Mesothelial cell of epicardium (in vitro differentiated cells): ENCODE measurements at regions not wholly inside any gene's neighbourhood (a gene's known extent, or its start where the extent isn't known, plus 50 kb on each side); places are given as distances from the start of the nearest gene placed in this dataset.
A peak's percentile ranks its signal among the peaks of the same experiment; 100 is the strongest.
"Not testable (repeated sequence)": the region's sequence is repeated elsewhere in the genome, so short reads cannot be mapped to it uniquely, and the experiment has no call there.

ENCODE experiments used
- DNase-seq, 2 experiments: peaks; one replicate each; pipeline ENCODE4 v3.0.0; 2021; ENCODE audit warnings: low spot score in 2 of 2; ENCODE audit not compliant: unreplicated experiment in 2 of 2
- H3K27ac Mint-ChIP-seq: 2 replicates; pipeline ENCODE4 v1.8.0; 2021; ENCODE audit warnings: mixed read lengths
- H3K27me3 Mint-ChIP-seq: 2 replicates; pipeline ENCODE4 v1.8.0; 2021; ENCODE audit warnings: low read depth, mixed read lengths
- H3K36me3 Mint-ChIP-seq: 2 replicates; pipeline ENCODE4 v1.8.0; 2021; ENCODE audit warnings: mixed read lengths
- H3K4me1 Mint-ChIP-seq: 2 replicates; pipeline ENCODE4 v1.8.0; 2021; ENCODE audit warnings: mixed read lengths
- H3K4me3 Mint-ChIP-seq: 2 replicates; pipeline ENCODE4 v1.8.0; 2021; ENCODE audit warnings: mild to moderate bottlenecking, moderate library complexity, mixed read lengths
- H3K9me3 Mint-ChIP-seq: 2 replicates; pipeline ENCODE4 v1.8.0; 2021; ENCODE audit warnings: mixed read lengths
- TF ChIP-seq, protein P1 (sequence below): fragments of 200-600 bp; sonication (generic); IDR thresholded peaks from one replicate; pipeline ENCODE4 v1.5.0; 2021; ENCODE audit warnings: antibody characterized with exemption; ENCODE audit not compliant: unreplicated experiment

GRCh38 chr4:112951362-112952312 is 97.8 kb upstream of the ANK2 start:
- Mint-ChIP-seq H3K4me1 (no peaks in the 10 kb centered on the region), H3K4me3 (no peak overlapping the region), H3K9me3 (no peaks in the 10 kb centered on the region), H3K36me3 (no peaks in the 10 kb centered on the region), H3K27ac (no peak overlapping the region), H3K27me3 (no peaks in the 10 kb centered on the region)
- no peak for DNase-seq
- TF ChIP-seq, protein P1, sequence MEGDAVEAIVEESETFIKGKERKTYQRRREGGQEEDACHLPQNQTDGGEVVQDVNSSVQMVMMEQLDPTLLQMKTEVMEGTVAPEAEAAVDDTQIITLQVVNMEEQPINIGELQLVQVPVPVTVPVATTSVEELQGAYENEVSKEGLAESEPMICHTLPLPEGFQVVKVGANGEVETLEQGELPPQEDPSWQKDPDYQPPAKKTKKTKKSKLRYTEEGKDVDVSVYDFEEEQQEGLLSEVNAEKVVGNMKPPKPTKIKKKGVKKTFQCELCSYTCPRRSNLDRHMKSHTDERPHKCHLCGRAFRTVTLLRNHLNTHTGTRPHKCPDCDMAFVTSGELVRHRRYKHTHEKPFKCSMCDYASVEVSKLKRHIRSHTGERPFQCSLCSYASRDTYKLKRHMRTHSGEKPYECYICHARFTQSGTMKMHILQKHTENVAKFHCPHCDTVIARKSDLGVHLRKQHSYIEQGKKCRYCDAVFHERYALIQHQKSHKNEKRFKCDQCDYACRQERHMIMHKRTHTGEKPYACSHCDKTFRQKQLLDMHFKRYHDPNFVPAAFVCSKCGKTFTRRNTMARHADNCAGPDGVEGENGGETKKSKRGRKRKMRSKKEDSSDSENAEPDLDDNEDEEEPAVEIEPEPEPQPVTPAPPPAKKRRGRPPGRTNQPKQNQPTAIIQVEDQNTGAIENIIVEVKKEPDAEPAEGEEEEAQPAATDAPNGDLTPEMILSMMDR: peak; percentile 77

- H3K27ac Mint-ChIP-seq: no peak overlapping the region
- no peaks in the 10 kb centered on the region for H3K4me1 Mint-ChIP-seq
- H3K9me3 Mint-ChIP-seq: no peaks in the 10 kb centered on the region
- H3K36me3 Mint-ChIP-seq: no peaks in the 10 kb centered on the region
- H3K4me3 Mint-ChIP-seq: no peak overlapping the region
- no peak for DNase-seq
- TF ChIP-seq, protein P1: no peak
- H3K27me3 Mint-ChIP-seq: no peaks in the 10 kb centered on the region
These were observed 97.1 kb upstream of the ANK2 start for GRCh38 chr4:112952313-112952700.

DNA sequence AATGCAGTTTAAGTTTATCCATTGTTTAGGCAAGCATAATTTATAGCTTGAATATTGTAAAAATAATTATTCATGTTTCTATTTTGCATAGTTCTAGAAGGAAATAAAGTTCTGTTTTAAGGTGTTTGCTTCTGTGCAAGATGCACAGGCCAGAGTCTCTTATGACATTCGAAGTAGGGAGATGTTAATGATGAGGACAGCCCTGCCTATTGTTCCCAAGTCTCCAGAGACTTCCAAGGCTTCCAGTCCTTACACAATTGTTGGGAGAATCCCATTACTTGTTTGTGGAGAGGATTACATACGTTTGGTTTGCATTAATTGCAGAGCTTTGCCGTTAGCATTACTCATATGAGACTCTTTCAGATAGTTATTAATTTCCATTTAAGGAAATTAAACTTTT is 96.2 kb upstream of the ANK2 start:
- H3K36me3 Mint-ChIP-seq: no peaks in the 10 kb centered on the region
- H3K9me3 Mint-ChIP-seq: no peaks in the 10 kb centered on the region
- TF ChIP-seq, protein P1: no peak
- H3K27ac Mint-ChIP-seq: no peak overlapping the region
- no peaks in the 10 kb centered on the region for H3K27me3 Mint-ChIP-seq
- no peaks in the 10 kb centered on the region for H3K4me1 Mint-ChIP-seq
- no peak overlapping the region for H3K4me3 Mint-ChIP-seq
- DNase-seq: no peak

GRCh38 chr4:112954286-112954685 is 95.2 kb upstream of the ANK2 start:
- TF ChIP-seq, protein P1: no peak
- Mint-ChIP-seq H3K36me3 (no peaks in the 10 kb centered on the region), H3K4me3 (no peak overlapping the region), H3K4me1 (no peaks in the 10 kb centered on the region), H3K27me3 (no peaks in the 10 kb centered on the region), H3K27ac (no peak overlapping the region), H3K9me3 (no peaks in the 10 kb centered on the region)
- DNase-seq: no peak

- Mint-ChIP-seq H3K27ac (no peak overlapping the region), H3K9me3 (no peaks in the 10 kb centered on the region), H3K4me3 (no peak overlapping the region), H3K36me3 (no peaks in the 10 kb centered on the region), H3K27me3 (no peaks in the 10 kb centered on the region), H3K4me1 (no peaks in the 10 kb centered on the region)
- TF ChIP-seq, protein P1: no peak
- DNase-seq: no peak
These were observed 93.0 kb upstream of the ANK2 start for GRCh38 chr4:112956484-112956896.

- H3K4me3 Mint-ChIP-seq, DNase-seq, H3K27me3 Mint-ChIP-seq, H3K4me1 Mint-ChIP-seq, H3K36me3 Mint-ChIP-seq, H3K27ac Mint-ChIP-seq, H3K9me3 Mint-ChIP-seq: not testable (repeated sequence)
These were observed 91.7 kb upstream of the ANK2 start for GRCh38 chr4:112957764-112958163.
